Central memory CD8-positive, alpha-beta T cell (primary cell): ENCODE measurements at regions not wholly inside any gene's neighbourhood (a gene's known extent, or its start where the extent isn't known, plus 50 kb on each side); places are given as distances from the start of the nearest gene placed in this dataset.
"Not testable (repeated sequence)": the region's sequence is repeated elsewhere in the genome, so short reads cannot be mapped to it uniquely, and the experiment has no call there.

Experiments
- ATAC-seq: fragments of 150-1000 bp; cut with Tn5 transposase; replicated peaks from 2 replicates; pipeline ENCODE4 v1.10.0; 2022; ENCODE audit warnings: mild to moderate bottlenecking, moderate FRiP score, moderate number of reproducible peaks; ENCODE audit not compliant: poor library complexity, severe bottlenecking; ENCODE audit errors: extremely low read depth
- DNase-seq, 2 donors: peaks; one replicate each; pipeline ENCODE4 v3.0.0; 2021; ENCODE audit warnings: low spot score in 2 of 2
- H3K27ac Mint-ChIP-seq: one replicate; pipeline ENCODE4 v1.8.0; 2022; ENCODE audit warnings: low read depth, mild to moderate bottlenecking, moderate library complexity, mixed read lengths
- H3K27me3 Mint-ChIP-seq: one replicate; pipeline ENCODE4 v1.8.0; 2022; ENCODE audit warnings: mixed read lengths
- H3K36me3 Mint-ChIP-seq: one replicate; pipeline ENCODE4 v1.8.0; 2022; ENCODE audit warnings: mild to moderate bottlenecking, moderate library complexity, mixed read lengths; ENCODE audit not compliant: insufficient read depth
- H3K4me1 Mint-ChIP-seq: one replicate; pipeline ENCODE4 v1.8.0; 2022; ENCODE audit warnings: mixed read lengths
- H3K4me3 Mint-ChIP-seq: one replicate; pipeline ENCODE4 v1.8.0; 2022; ENCODE audit warnings: mild to moderate bottlenecking, moderate library complexity, mixed read lengths
- H3K9me3 Mint-ChIP-seq: one replicate; pipeline ENCODE4 v1.8.0; 2022; ENCODE audit warnings: mixed read lengths

GRCh38 chr6:97717086-97717485 is 434.1 kb upstream of the MMS22L start:
- DNase-seq (no peak), ATAC-seq (no peak)
- no peaks in the 10 kb centered on the region for H3K27me3 Mint-ChIP-seq
- peaks cover 13% of the 10 kb centered on the region for H3K9me3 Mint-ChIP-seq
- no peaks in the 10 kb centered on the region for H3K4me1 Mint-ChIP-seq
- H3K27ac Mint-ChIP-seq, result no peak overlapping the region
- no peak overlapping the region for H3K4me3 Mint-ChIP-seq
- H3K36me3 Mint-ChIP-seq, result no peaks in the 10 kb centered on the region

DNA sequence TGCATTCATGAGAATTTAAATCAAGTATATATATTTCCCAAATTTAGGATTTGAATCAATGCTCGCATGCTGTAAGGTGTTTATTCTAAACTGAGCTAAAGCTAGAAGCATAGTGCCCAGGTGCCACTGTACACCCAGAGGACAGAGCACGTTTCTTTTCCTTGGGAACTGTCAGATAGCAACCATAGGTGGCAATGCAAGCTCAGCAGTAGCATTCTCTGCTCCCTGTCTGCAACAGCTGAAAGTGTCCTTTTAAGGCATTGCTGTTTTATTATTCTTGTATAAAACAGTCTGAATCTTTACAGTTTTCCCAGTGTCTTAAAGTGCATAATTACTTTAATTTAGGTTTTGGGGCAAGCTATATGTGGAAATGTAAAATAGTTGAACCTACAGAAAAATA is 443.4 kb upstream of the MMS22L start:
- Mint-ChIP-seq H3K9me3 (peaks cover 5% of the 10 kb centered on the region), H3K27ac (no peak overlapping the region), H3K36me3 (no peaks in the 10 kb centered on the region), H3K4me3 (no peak overlapping the region), H3K4me1 (no peaks in the 10 kb centered on the region), H3K27me3 (no peaks in the 10 kb centered on the region)
- no peak for DNase-seq
- no peak for ATAC-seq

GRCh38 chr6:97732045-97732444 is 449.0 kb upstream of the MMS22L start:
- H3K27me3 Mint-ChIP-seq, result no peaks in the 10 kb centered on the region
- H3K36me3 Mint-ChIP-seq, result peaks cover 1% of the 10 kb centered on the region
- peaks cover 18% of the 10 kb centered on the region for H3K9me3 Mint-ChIP-seq
- ATAC-seq, result no peak
- no peak overlapping the region for H3K4me3 Mint-ChIP-seq
- no peaks in the 10 kb centered on the region for H3K4me1 Mint-ChIP-seq
- H3K27ac Mint-ChIP-seq, result no peak overlapping the region
- no peak for DNase-seq

DNA sequence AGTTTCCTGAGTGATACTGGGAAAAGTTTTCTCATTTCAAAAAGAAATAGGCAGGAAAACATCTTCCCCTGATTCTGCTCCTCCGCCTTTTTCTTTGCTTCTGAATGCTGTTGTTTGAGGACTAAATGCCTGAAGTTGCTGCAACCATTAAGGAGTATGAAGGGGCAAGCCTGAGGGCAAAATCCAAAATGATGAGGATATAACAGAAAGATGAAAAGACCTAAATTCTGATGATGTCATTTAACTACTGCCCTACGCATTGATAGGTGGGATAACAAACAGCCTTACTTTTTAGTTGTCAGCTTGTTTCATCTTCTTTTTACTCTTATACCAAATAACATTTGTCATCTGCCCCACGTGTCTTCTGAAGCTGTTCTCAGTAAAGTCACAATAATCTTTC is 474.6 kb upstream of the MMS22L start:
- no peak overlapping the region for H3K4me3 Mint-ChIP-seq
- H3K27me3 Mint-ChIP-seq, result no peaks in the 10 kb centered on the region
- DNase-seq, result no peak
- no peak for ATAC-seq
- H3K27ac Mint-ChIP-seq, result no peak overlapping the region
- peaks cover 7% of the 10 kb centered on the region for H3K9me3 Mint-ChIP-seq
- H3K4me1 Mint-ChIP-seq, result no peaks in the 10 kb centered on the region
- no peaks in the 10 kb centered on the region for H3K36me3 Mint-ChIP-seq

DNA sequence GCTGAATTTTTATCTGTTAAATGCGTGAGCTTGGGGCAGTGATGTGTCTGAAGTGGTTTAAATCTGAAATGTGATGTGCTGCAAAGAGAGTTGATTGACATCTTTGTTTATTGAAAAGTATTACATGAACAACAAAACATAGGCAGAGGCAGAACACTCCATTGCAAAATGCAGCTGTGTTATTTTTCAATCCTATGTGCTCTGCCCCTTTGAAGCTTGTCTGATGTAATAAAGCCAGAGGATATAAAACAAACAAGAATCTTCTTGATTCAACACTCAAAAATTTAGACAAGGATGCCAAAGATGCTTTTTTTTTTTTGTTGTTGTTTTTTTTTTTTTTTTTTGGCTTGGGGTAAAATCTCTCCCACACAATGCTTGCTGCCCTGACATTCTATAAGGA is 482.4 kb upstream of the MMS22L start:
- H3K9me3 Mint-ChIP-seq, result peaks cover 11% of the 10 kb centered on the region
- H3K4me1 Mint-ChIP-seq, result no peaks in the 10 kb centered on the region
- DNase-seq (no peak), ATAC-seq (no peak)
- no peaks in the 10 kb centered on the region for H3K36me3 Mint-ChIP-seq
- H3K27ac Mint-ChIP-seq, result no peak overlapping the region
- no peak overlapping the region for H3K4me3 Mint-ChIP-seq
- no peaks in the 10 kb centered on the region for H3K27me3 Mint-ChIP-seq

DNA sequence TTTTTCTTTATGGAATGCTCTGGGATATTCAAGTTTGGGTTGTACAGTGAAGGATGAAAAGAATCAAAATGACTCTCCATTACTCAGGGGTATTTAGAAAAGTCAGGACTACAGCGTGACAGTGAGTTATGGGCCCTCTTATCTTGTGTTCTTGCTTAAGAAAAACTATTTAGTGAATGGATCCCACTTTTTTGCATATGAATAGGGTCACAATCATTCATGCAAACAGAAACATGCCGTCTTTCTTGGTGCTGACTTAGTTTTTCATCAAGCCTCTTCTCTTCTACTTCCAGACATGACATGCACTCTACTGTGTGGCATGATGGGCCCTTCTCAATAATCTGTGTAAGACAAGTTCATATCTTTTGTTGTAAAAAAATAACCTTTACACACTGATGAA is 488.4 kb upstream of the MMS22L start:
- H3K27ac Mint-ChIP-seq, result no peak overlapping the region
- H3K4me1 Mint-ChIP-seq, result no peaks in the 10 kb centered on the region
- no peak for ATAC-seq
- H3K9me3 Mint-ChIP-seq, result peaks cover 14% of the 10 kb centered on the region
- DNase-seq, result no peak
- no peaks in the 10 kb centered on the region for H3K36me3 Mint-ChIP-seq
- no peaks in the 10 kb centered on the region for H3K27me3 Mint-ChIP-seq
- H3K4me3 Mint-ChIP-seq, result no peak overlapping the region

DNA sequence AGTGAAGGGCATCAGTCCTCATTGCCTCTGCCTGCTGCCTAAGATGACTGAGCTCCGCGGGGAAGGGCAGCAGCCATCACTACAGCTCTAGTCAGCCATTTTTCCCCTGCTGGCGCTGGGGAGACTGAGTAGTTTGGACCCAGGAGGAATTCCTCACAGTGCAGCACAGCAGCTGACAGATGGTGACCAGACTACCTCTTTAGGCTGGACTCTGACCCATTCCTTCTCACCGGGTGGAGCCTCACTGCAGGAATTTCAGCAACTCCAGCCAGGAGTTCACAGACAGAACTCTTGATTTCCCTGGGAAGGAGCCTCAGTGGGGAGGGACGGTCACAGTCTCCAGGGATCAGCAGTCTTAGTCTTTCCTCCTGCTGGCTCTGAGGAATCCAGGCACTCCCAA is 492.0 kb upstream of the MMS22L start:
- H3K9me3 Mint-ChIP-seq, result peaks cover 9% of the 10 kb centered on the region
- H3K4me3 Mint-ChIP-seq, result no peak overlapping the region
- H3K4me1 Mint-ChIP-seq, result no peaks in the 10 kb centered on the region
- DNase-seq (no peak), ATAC-seq (no peak)
- no peaks in the 10 kb centered on the region for H3K36me3 Mint-ChIP-seq
- no peak overlapping the region for H3K27ac Mint-ChIP-seq
- no peaks in the 10 kb centered on the region for H3K27me3 Mint-ChIP-seq

GRCh38 chr6:97778290-97779038 is 495.4 kb upstream of the MMS22L start:
- no peak for ATAC-seq
- no peak overlapping the region for H3K4me3 Mint-ChIP-seq
- no peaks in the 10 kb centered on the region for H3K27me3 Mint-ChIP-seq
- H3K36me3 Mint-ChIP-seq, result no peaks in the 10 kb centered on the region
- H3K27ac Mint-ChIP-seq, result no peak overlapping the region
- H3K9me3 Mint-ChIP-seq, result peaks cover 25% of the 10 kb centered on the region
- H3K4me1 Mint-ChIP-seq, result no peaks in the 10 kb centered on the region
- no peak for DNase-seq

DNA sequence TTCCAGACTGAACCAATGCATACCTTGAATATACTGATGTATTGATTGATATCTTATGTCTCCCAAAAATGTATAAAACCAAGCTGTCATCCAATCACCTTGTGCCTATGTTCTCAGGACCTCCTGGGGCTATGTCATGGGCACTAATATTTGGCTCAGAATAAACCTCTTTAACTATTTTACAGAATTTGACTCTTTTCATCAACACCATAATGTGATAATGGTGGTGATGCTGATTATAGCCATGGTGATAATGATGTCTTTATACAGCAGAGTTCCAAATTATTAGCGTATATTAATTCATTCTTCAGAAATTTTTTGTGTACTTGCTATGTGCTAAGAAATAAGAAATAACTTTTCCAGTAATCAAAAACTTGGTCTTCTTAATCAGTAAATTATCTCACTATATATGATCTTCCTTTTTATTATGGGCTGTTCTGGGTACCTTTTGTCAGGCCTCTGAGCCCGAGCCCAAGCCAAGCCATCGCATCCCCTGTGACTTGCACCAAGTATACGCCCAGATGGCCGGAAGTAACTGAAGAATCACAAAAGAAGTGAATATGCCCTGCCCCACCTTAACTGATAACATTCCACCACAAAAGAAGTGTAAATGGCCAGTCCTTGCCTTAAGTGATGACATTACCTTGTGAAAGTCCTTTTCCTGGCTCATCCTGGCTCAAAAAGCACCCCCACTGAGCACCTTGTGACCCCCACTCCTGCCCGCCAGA is 496.2 kb upstream of the MMS22L start:
- H3K9me3 Mint-ChIP-seq, result peaks cover 22% of the 10 kb centered on the region
- not testable (repeated sequence) for H3K27ac Mint-ChIP-seq, H3K36me3 Mint-ChIP-seq, ATAC-seq, DNase-seq, H3K4me1 Mint-ChIP-seq, H3K4me3 Mint-ChIP-seq, H3K27me3 Mint-ChIP-seq

GRCh38 chr6:97790926-97791590 is 508.0 kb upstream of the MMS22L start:
- no peak for DNase-seq
- H3K36me3 Mint-ChIP-seq, result peaks cover 1% of the 10 kb centered on the region
- H3K4me3 Mint-ChIP-seq, result no peak overlapping the region
- peaks cover 11% of the 10 kb centered on the region for H3K9me3 Mint-ChIP-seq
- H3K27ac Mint-ChIP-seq, result no peak overlapping the region
- H3K4me1 Mint-ChIP-seq, result no peaks in the 10 kb centered on the region
- H3K27me3 Mint-ChIP-seq, result no peaks in the 10 kb centered on the region
- no peak for ATAC-seq

GRCh38 chr6:97805596-97805995 is 522.6 kb upstream of the MMS22L start:
- ATAC-seq, result no peak
- no peak overlapping the region for H3K27ac Mint-ChIP-seq
- no peak for DNase-seq
- H3K9me3 Mint-ChIP-seq, result peaks cover 10% of the 10 kb centered on the region
- no peak overlapping the region for H3K4me3 Mint-ChIP-seq
- H3K4me1 Mint-ChIP-seq, result no peaks in the 10 kb centered on the region
- H3K36me3 Mint-ChIP-seq, result no peaks in the 10 kb centered on the region
- H3K27me3 Mint-ChIP-seq, result no peaks in the 10 kb centered on the region

DNA sequence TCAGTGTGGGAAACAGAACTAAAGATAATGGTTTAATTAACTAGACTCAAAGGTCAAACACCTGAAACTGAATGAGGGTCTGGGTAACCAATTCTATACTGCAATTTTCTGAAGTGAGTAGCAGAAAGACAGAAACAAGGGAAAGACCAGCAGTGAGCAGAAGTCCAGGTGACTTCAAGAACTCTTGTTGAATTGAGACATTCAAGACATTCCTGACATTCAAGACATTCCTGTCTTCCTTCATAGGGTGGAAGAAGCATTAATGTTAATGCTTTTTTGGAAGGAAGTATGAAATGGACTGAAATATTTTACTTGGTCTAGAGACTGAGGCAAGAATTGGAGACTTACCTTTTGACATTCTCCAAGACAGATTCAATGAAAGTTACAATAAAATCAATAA is 529.9 kb upstream of the MMS22L start:
- no peak for DNase-seq
- Mint-ChIP-seq H3K36me3 (no peaks in the 10 kb centered on the region), H3K4me1 (no peaks in the 10 kb centered on the region), H3K9me3 (peaks cover 10% of the 10 kb centered on the region), H3K27me3 (no peaks in the 10 kb centered on the region), H3K4me3 (no peak overlapping the region), H3K27ac (no peak overlapping the region)
- ATAC-seq, result no peak
